NCI-H146 (cell line): ENCODE measurements at regions not wholly inside any gene's neighbourhood (a gene's known extent, or its start where the extent isn't known, plus 50 kb on each side); places are given as distances from the start of the nearest gene placed in this dataset.

ENCODE experiments used
- DNase-seq: peaks from one replicate; lab custom pipeline; 2025; lab: John Stamatoyannopoulos, UW

GRCh38 chr13:60286707-60287106 lies 110.3 kb upstream of the TDRD3 start:
- DNase-seq, result no peak

GRCh38 chr13:60288569-60288968 lies 108.5 kb upstream of the TDRD3 start:
- DNase-seq, result peak; percentile 44

DNA sequence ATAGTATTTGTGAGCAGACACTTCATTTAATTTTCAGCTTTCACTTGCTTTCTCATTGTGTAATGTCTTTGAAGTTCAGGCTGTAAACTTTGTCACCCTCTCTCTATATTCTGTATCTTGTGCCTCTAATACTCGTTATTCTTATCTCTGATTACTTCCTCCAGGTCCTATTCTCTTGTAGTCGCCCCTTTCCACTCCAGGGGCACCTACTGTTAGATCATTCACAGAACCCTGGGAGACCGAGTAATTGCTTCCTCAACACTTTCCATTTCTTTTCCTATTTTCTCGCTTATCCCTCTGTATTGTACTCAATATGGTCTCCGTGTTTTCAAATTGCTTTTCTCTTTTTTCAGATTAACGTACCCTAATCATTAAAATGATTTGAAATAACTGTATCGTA lies 93.9 kb upstream of the TDRD3 start:
- DNase-seq, result no peak

- no peak for DNase-seq
These were observed 85.5 kb upstream of the TDRD3 start for GRCh38 chr13:60311527-60311926.

GRCh38 chr13:60312851-60313505 lies 84.0 kb upstream of the TDRD3 start:
- DNase-seq, result no peak

- DNase-seq, result no peak
These were observed 78.8 kb upstream of the TDRD3 start for GRCh38 chr13:60318186-60318585.

DNA sequence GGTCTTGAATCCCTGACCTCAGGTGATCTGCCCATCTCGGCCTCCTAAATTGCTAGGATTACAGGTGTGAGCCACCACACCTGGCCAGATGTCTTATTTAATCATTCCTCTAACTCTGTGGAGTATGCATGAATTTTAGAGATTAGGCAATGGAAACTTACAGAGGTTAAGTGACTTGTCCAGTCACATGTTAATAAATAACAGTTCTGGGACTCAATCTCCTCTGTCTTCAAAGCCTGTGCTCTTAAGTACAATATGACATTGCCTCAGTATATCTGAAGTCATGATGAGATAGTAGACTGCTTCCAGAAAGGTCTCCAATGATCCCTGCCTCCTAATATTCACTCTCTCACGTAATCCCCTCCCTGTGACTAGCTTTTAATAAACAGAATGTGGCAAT lies 72.9 kb upstream of the TDRD3 start:
- no peak for DNase-seq

- DNase-seq, result no peak
These were observed 70.7 kb upstream of the TDRD3 start for GRCh38 chr13:60326273-60326672.

- peak; percentile 5 for DNase-seq
These were observed 69.5 kb upstream of the TDRD3 start for GRCh38 chr13:60327511-60327910.

DNA sequence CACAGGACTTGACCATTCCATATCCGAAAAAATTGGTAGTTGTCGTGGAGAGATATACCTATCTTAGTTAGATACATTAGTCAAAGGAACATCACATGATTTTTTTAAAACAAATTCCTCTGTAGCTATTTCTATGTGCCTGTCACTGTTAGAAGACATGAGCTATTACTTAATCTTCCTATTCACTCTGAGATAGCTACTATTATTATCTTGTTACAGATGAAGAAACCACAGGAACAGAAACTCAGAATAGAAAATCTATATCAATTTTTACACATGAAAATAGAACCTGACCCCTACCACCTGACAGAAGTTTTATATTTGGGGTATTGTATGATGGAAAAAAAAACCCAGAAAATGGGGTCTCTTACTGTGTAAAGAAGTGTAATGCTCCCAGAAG lies 68.9 kb upstream of the TDRD3 start:
- DNase-seq, result no peak

DNA sequence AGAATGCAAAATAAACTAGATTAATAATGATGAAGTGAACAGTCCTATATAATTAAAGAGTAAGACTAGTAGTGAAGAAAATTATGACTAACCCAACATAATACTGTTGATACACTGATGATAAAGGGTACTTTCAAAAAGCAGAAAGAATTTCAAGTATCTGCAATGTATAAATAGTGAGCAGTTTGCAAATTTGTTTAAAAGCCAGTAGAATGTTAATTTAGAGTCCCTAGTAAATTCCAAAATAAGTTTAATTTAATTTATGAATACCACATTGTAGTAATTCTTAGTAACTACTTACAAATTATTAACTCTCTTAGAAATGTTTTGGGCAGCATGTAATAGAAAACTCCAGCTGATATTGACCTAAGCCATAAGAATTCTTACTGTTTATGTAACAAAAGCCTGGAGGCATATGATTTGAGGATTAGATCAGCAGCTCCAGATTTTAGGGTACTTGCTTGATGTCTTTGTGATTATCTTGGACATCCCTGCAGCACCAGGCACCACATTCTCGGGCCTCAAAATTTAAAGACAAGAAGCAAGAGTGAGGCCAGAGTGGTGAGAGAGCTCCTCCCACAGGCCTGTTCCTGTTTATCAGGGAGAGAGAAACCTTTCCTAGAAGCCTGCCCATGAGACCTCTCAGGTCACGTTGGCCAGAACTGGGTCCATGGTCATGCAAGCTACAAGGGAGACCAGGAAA lies 67.6 kb upstream of the TDRD3 start:
- peak; percentile 87 for DNase-seq

GRCh38 chr13:60331249-60332012 lies 65.6 kb upstream of the TDRD3 start:
- no peak for DNase-seq

DNA sequence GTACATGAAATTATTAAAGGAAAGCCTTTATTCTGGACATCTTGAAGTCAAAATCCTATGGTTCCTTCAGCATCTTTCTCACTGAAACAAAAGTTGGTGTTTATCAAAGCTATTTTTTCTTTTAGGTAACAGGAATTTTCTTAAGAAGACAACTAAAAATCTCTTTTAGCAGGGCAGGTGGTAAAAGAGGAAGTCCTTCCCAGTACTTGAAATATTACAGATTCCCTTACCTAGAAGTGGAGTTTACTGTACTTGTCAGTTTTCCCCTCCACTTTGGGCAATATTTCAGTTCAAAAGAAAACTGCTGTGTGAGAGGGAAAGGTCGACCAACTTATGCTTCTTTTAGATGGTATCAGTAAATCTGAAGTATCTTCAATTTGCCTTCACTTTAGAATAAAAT lies 64.3 kb upstream of the TDRD3 start:
- no peak for DNase-seq

DNA sequence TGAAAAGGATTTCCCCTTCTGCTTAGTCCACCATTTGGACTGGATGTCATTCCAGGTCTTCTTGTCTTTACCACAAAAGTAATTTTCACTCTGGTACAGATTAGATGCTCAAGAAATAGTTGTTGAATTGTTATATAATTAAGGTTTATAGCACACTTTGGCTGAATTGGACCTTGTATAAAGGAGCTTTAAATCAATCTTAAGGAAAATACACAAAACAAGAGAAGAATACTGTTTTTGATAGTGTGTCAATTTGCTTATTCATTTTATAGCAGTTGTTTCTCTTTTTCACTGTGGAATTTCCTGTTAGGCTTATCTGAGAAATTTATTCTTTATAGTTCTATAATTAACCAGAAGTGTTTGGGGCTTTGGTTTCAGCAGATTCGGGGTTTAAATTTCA lies 62.7 kb upstream of the TDRD3 start:
- DNase-seq, result no peak

DNA sequence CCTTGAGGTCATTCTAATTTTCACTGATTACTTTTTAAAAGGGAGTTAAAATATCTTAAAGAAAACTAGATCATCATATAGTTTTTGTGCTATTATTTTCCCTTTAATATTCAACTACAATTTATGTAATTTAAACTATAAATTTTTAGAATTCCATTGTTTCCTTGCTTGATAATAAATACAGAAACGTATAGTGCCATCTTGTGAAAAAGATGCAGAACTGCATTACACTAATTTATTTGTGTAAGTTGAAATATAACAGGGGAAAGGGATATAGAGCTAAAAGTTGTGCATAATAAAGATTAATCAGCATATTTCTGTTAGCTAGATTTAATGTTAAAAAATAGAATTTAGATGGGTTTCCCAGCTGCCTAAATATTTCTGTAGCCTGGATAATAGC lies 61.5 kb upstream of the TDRD3 start:
- peak; percentile 16 for DNase-seq

- DNase-seq, result no peak
These were observed 58.3 kb upstream of the TDRD3 start for GRCh38 chr13:60338754-60339153.

GRCh38 chr13:60343978-60344377 lies 53.0 kb upstream of the TDRD3 start:
- DNase-seq, result no peak

DNA sequence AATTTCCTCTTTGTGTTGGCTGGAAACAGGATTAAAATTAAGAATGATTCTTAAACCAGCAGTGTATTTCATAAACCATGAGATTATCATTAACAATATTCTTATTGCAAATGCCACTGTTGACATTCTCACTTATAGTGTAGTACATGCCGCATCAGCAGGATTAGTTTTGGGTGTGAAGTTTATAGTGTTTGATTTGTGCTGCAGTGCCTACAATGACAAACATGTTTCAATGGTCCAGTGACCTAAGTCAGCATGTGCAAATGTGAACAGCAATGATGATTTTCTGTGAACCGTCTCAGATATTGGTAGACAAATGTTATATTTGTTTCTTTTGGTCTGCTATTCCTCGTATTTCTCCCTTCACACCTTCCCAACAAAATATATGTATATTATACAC lies 49.8 kb upstream of the TDRD3 start:
- DNase-seq, result peak; percentile 2
